ENCODE measurements at regions not wholly inside any gene's neighbourhood (a gene's known extent, or its start where the extent isn't known, plus 50 kb on each side); places are given as distances from the start of the nearest gene placed in this dataset.

DNA sequence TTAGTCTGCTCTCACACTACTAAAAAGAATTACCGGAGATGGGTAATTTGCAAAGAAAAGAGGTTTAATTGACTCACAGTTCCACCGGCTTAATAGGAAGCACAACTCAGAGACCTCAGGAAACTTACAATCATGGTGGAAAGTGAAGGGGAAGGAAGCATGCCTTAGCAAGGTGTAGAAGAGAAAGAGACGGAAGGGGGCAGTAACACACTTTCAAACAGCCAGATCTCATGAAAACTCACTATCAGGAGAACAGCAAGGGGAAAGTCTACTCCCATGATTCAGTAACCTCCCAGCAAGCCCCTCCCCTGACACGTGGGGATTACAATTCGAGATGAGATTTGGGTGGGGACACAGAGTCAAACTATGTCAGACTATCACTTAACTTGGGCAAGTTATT is 236.6 kb upstream of the ANO3 start:
- TF ChIP-seq EZH2 (IDR thresholded peaks at IDR 0.05; ENCODE audit: borderline replicate concordance, low read length) (no peak), CTCF (IDR thresholded peaks at IDR 0.05; ENCODE audit: low read length) (no peak)
